ENCODE measurements at regions not wholly inside any gene's neighbourhood (a gene's known extent, or its start where the extent isn't known, plus 50 kb on each side); places are given as distances from the start of the nearest gene placed in this dataset.

DNA sequence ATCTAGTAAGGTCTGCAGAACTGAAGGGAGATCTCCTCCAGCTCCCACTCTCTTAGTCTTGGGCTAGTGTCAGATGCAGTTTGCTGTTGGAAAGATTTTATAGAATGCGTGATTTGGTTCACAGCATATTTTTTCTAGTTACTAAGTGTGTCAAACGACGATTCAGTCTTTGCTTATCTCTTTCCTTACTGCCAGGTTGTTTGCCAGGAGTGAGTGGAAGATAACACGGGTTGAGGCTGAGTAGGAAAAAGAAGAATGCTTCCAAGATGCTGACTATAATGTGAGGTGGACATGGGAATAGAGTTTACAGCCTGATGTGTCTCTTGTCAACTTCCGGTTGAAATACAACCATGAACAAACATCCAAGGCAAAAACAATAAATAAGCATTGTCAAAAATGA lies 141.4 kb downstream of the GDAP2 start:
- WGBS, 2 donors (ENCODE audit: low coverage in 1 of 2), result 44 to 53% methylated on average over 5 of the region's 5 CpGs
- Histone ChIP-seq H3K4me3 (no peak overlapping the region), H3K36me3 (no peaks in the 10 kb centered on the region), H3K27ac (no peak overlapping the region), H3K9me3 (no peaks in the 10 kb centered on the region), H3K4me1 (no peaks in the 10 kb centered on the region), H3K27me3 (no peaks in the 10 kb centered on the region)
- no peak for ATAC-seq
- TF ChIP-seq, protein P1, sequence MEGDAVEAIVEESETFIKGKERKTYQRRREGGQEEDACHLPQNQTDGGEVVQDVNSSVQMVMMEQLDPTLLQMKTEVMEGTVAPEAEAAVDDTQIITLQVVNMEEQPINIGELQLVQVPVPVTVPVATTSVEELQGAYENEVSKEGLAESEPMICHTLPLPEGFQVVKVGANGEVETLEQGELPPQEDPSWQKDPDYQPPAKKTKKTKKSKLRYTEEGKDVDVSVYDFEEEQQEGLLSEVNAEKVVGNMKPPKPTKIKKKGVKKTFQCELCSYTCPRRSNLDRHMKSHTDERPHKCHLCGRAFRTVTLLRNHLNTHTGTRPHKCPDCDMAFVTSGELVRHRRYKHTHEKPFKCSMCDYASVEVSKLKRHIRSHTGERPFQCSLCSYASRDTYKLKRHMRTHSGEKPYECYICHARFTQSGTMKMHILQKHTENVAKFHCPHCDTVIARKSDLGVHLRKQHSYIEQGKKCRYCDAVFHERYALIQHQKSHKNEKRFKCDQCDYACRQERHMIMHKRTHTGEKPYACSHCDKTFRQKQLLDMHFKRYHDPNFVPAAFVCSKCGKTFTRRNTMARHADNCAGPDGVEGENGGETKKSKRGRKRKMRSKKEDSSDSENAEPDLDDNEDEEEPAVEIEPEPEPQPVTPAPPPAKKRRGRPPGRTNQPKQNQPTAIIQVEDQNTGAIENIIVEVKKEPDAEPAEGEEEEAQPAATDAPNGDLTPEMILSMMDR (IDR thresholded peaks at IDR 0.05), result no peak
- no peak for TF ChIP-seq POLR2AphosphoS5 (IDR thresholded peaks at IDR 0.05)
- no peak for TF ChIP-seq EP300 (IDR thresholded peaks at IDR 0.05)
- no peak for TF ChIP-seq POLR2A (IDR thresholded peaks at IDR 0.05)

DNA sequence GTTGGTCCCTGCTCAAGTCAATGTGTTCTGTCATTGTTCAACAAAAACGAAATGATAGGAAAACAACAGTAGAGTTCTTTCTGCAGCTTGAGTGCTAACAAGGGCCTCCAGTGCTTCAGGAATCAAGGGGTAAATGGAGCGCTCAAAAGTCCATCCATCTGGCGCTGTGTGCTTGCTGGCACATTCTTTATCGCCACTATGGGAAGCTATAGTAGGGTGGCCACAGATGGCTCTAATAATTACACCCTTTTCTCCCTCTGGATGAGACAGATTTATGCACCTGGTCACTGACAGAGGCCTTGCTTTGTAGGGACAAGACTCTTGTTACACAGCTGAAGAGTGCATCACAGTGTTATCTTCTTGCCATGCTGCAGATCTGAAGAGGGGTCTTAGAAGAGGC lies 136.0 kb downstream of the GDAP2 start:
- no peak for ATAC-seq
- H3K4me1 ChIP-seq, result peaks cover 0 to 8% (median 0%) of the 10 kb centered on the region in 3 donors
- WGBS, 2 donors (ENCODE audit: low coverage in 1 of 2), result 88 to 90% methylated on average over 2 to 4 of the region's 4 CpGs
- TF ChIP-seq POLR2AphosphoS5 (IDR thresholded peaks at IDR 0.05) (no peak), POLR2A (IDR thresholded peaks at IDR 0.05) (no peak), EP300 (IDR thresholded peaks at IDR 0.05) (no peak)
- TF ChIP-seq, protein P1 (IDR thresholded peaks at IDR 0.05), result no peak
- H3K27me3 ChIP-seq, result no peaks in the 10 kb centered on the region
- H3K36me3 ChIP-seq, result no peaks in the 10 kb centered on the region
- H3K4me3 ChIP-seq, result no peak overlapping the region
- no peak overlapping the region for H3K27ac ChIP-seq
- H3K9me3 ChIP-seq, result no peaks in the 10 kb centered on the region

DNA sequence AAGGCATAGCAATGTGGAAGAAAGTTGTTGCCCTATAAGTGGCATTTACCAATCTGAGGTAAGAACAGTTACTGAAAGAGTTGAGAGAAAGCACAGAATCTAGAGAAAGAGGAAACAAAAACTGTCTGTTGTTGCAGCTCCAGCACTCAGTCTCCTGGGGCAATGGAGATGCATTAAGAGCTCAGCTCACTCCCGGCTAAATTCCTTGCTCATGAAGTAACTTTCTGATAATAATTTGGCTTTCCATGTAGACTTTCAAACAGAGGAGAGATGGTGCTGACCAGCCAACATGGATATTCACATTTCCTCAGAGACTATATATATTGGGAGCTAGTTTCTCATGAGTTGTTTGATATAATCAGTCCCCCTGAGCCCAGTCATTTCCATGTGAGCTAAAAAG lies 135.3 kb downstream of the GDAP2 start:
- no peak overlapping the region for H3K27ac ChIP-seq
- H3K4me1 ChIP-seq, result peaks cover 0 to 8% (median 0%) of the 10 kb centered on the region in 3 donors
- TF ChIP-seq POLR2A (IDR thresholded peaks at IDR 0.05) (no peak), EP300 (IDR thresholded peaks at IDR 0.05) (no peak), POLR2AphosphoS5 (IDR thresholded peaks at IDR 0.05) (no peak)
- TF ChIP-seq, protein P1 (IDR thresholded peaks at IDR 0.05), result no peak
- no peak for ATAC-seq
- 30 to 33% methylated on average over 1 of the region's 1 CpG for WGBS, 2 donors (ENCODE audit: low coverage in 1 of 2)
- no peaks in the 10 kb centered on the region for H3K9me3 ChIP-seq
- H3K4me3 ChIP-seq, result no peak overlapping the region
- H3K36me3 ChIP-seq, result no peaks in the 10 kb centered on the region
- no peaks in the 10 kb centered on the region for H3K27me3 ChIP-seq

DNA sequence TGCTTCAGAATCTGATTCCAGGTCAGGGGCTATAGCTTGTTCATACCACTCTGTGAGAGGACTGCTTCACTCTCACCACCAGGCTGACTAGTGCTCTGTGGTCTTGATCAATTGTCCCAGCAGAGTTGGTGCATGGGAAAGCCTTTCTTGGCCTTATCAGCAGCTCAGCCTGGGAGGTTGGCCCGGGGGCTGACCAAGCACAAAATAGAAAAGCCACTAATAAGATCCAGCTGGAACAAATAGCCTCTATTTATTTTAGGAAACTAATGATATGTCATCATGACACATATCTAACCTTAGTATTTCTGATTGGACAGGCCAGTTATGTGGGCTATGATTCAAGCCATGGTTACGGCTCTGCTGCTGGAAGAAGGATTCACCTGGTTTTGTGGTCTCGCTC lies 134.2 kb downstream of the GDAP2 start:
- Histone ChIP-seq H3K9me3 (no peaks in the 10 kb centered on the region), H3K4me3 (no peak overlapping the region), H3K4me1 (peaks cover 0 to 8% (median 0%) of the 10 kb centered on the region in 3 donors), H3K36me3 (no peaks in the 10 kb centered on the region), H3K27me3 (no peaks in the 10 kb centered on the region), H3K27ac (no peak overlapping the region)
- no peak for TF ChIP-seq POLR2AphosphoS5 (IDR thresholded peaks at IDR 0.05)
- no peak for TF ChIP-seq EP300 (IDR thresholded peaks at IDR 0.05)
- TF ChIP-seq POLR2A (IDR thresholded peaks at IDR 0.05), result no peak
- TF ChIP-seq, protein P1 (IDR thresholded peaks at IDR 0.05), result no peak
- WGBS, 2 donors (ENCODE audit: low coverage in 1 of 2), result 59 to 70% methylated on average over 2 to 3 of the region's 3 CpGs
- ATAC-seq, result no peak

DNA sequence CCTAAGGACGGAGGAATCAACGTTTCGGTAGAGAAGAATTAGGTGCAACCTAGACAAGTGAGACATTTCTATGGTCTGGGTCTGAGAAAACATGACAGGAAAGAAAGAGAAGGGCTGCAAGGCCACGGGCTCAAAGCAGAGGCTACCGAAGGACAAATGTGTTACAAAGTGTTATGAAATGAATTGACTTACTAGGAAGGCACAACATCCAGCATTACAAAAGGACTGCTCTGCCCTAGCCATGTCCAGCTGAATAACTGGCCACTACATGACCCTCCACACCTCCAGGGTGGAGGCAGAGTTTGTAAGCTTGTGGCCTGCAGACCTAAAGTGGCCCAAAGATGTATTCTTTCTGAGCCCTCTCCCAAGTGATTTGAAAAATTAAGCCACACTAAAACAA lies 133.6 kb downstream of the GDAP2 start:
- Histone ChIP-seq H3K27ac (no peak overlapping the region), H3K4me1 (peaks cover 0 to 8% (median 0%) of the 10 kb centered on the region in 3 donors), H3K4me3 (no peak overlapping the region), H3K27me3 (no peaks in the 10 kb centered on the region), H3K9me3 (no peaks in the 10 kb centered on the region), H3K36me3 (no peaks in the 10 kb centered on the region)
- ATAC-seq, result no peak
- no peak for TF ChIP-seq EP300 (IDR thresholded peaks at IDR 0.05)
- TF ChIP-seq, protein P1 (IDR thresholded peaks at IDR 0.05), result no peak
- TF ChIP-seq POLR2AphosphoS5 (IDR thresholded peaks at IDR 0.05), result no peak
- no peak for TF ChIP-seq POLR2A (IDR thresholded peaks at IDR 0.05)
- WGBS, 2 donors (ENCODE audit: low coverage in 1 of 2), result 82 to 87% methylated on average over 2 to 5 of the region's 5 CpGs

Data from gastroesophageal sphincter (tissue), 4 donors.